ENCODE measurements at regions not wholly inside any gene's neighbourhood (a gene's known extent, or its start where the extent isn't known, plus 50 kb on each side); places are given as distances from the start of the nearest gene placed in this dataset.

GRCh38 chr5:136724161-136724560, 358.8 kb upstream of the TRPC7 start:
- H3K36me3 Mint-ChIP-seq, result no peaks in the 10 kb centered on the region
- no peak overlapping the region for H3K27ac Mint-ChIP-seq
- no peak overlapping the region for H3K4me3 Mint-ChIP-seq
- no peak for DNase-seq
- H3K4me1 Mint-ChIP-seq, result no peaks in the 10 kb centered on the region
- peaks cover 3% of the 10 kb centered on the region for H3K9me3 Mint-ChIP-seq
- no peak for ATAC-seq (ENCODE audit: low read depth)
- POLR2A ChIA-PET, result no interaction called here
- H3K27me3 Mint-ChIP-seq, result no peaks in the 10 kb centered on the region

- ATAC-seq (ENCODE audit: low read depth), result no peak
- POLR2A ChIA-PET, result no interaction called here
- no peaks in the 10 kb centered on the region for H3K4me1 Mint-ChIP-seq
- peaks cover 3% of the 10 kb centered on the region for H3K9me3 Mint-ChIP-seq
- no peaks in the 10 kb centered on the region for H3K36me3 Mint-ChIP-seq
- H3K27me3 Mint-ChIP-seq, result no peaks in the 10 kb centered on the region
- DNase-seq, result no peak
- H3K27ac Mint-ChIP-seq, result no peak overlapping the region
- H3K4me3 Mint-ChIP-seq, result no peak overlapping the region
Measured at GRCh38 chr5:136722581-136722980, 357.2 kb upstream of the TRPC7 start.

GRCh38 chr5:136722086-136722485, 356.7 kb upstream of the TRPC7 start:
- POLR2A ChIA-PET, result no interaction called here
- Mint-ChIP-seq H3K36me3 (no peaks in the 10 kb centered on the region), H3K27me3 (no peaks in the 10 kb centered on the region), H3K4me3 (no peak overlapping the region), H3K27ac (no peak overlapping the region), H3K4me1 (no peaks in the 10 kb centered on the region), H3K9me3 (peaks cover 4% of the 10 kb centered on the region)
- ATAC-seq (ENCODE audit: low read depth), result no peak
- no peak for DNase-seq

- no peak for ATAC-seq (ENCODE audit: low read depth)
- Mint-ChIP-seq H3K9me3 (peaks cover 4% of the 10 kb centered on the region), H3K27me3 (no peaks in the 10 kb centered on the region), H3K36me3 (no peaks in the 10 kb centered on the region), H3K27ac (no peak overlapping the region), H3K4me1 (no peaks in the 10 kb centered on the region), H3K4me3 (no peak overlapping the region)
- DNase-seq, result no peak
- POLR2A ChIA-PET, result no interaction called here
Measured at GRCh38 chr5:136720674-136721073, 355.3 kb upstream of the TRPC7 start.

- DNase-seq (no peak), ATAC-seq (ENCODE audit: low read depth) (no peak)
- Mint-ChIP-seq H3K4me3 (no peak overlapping the region), H3K27ac (no peak overlapping the region), H3K9me3 (peaks cover 3% of the 10 kb centered on the region), H3K36me3 (no peaks in the 10 kb centered on the region), H3K27me3 (no peaks in the 10 kb centered on the region), H3K4me1 (no peaks in the 10 kb centered on the region)
- POLR2A ChIA-PET, result no interaction called here
Measured at GRCh38 chr5:136717917-136718316, 352.6 kb upstream of the TRPC7 start.

- ATAC-seq (ENCODE audit: low read depth) (no peak), DNase-seq (no peak)
- Mint-ChIP-seq H3K4me3 (no peak overlapping the region), H3K9me3 (peaks cover 3% of the 10 kb centered on the region), H3K36me3 (no peaks in the 10 kb centered on the region), H3K4me1 (no peaks in the 10 kb centered on the region), H3K27me3 (no peaks in the 10 kb centered on the region), H3K27ac (no peak overlapping the region)
- POLR2A ChIA-PET, result no interaction called here
Measured at GRCh38 chr5:136714286-136714685, 348.9 kb upstream of the TRPC7 start.

GRCh38 chr5:136712628-136713027, 347.3 kb upstream of the TRPC7 start:
- H3K9me3 Mint-ChIP-seq, result peaks cover 3% of the 10 kb centered on the region
- DNase-seq (no peak), ATAC-seq (ENCODE audit: low read depth) (no peak)
- POLR2A ChIA-PET, result no interaction called here
- no peaks in the 10 kb centered on the region for H3K36me3 Mint-ChIP-seq
- no peak overlapping the region for H3K27ac Mint-ChIP-seq
- no peaks in the 10 kb centered on the region for H3K27me3 Mint-ChIP-seq
- no peak overlapping the region for H3K4me3 Mint-ChIP-seq
- H3K4me1 Mint-ChIP-seq, result no peaks in the 10 kb centered on the region

- H3K4me1 Mint-ChIP-seq, result no peaks in the 10 kb centered on the region
- ATAC-seq (ENCODE audit: low read depth) (no peak), DNase-seq (no peak)
- H3K4me3 Mint-ChIP-seq, result no peak overlapping the region
- H3K27me3 Mint-ChIP-seq, result no peaks in the 10 kb centered on the region
- H3K27ac Mint-ChIP-seq, result no peak overlapping the region
- no peaks in the 10 kb centered on the region for H3K36me3 Mint-ChIP-seq
- H3K9me3 Mint-ChIP-seq, result peaks cover 2% of the 10 kb centered on the region
- POLR2A ChIA-PET, result no interaction called here
Measured at GRCh38 chr5:136710834-136711233, 345.5 kb upstream of the TRPC7 start.

GRCh38 chr5:136703706-136704105, 338.4 kb upstream of the TRPC7 start:
- no peaks in the 10 kb centered on the region for H3K9me3 Mint-ChIP-seq
- no peak overlapping the region for H3K4me3 Mint-ChIP-seq
- no peaks in the 10 kb centered on the region for H3K27me3 Mint-ChIP-seq
- no peaks in the 10 kb centered on the region for H3K36me3 Mint-ChIP-seq
- POLR2A ChIA-PET, result no interaction called here
- no peak overlapping the region for H3K27ac Mint-ChIP-seq
- no peak for DNase-seq
- no peaks in the 10 kb centered on the region for H3K4me1 Mint-ChIP-seq
- no peak for ATAC-seq (ENCODE audit: low read depth)

GRCh38 chr5:136703036-136703435, 337.7 kb upstream of the TRPC7 start:
- Mint-ChIP-seq H3K27ac (no peak overlapping the region), H3K36me3 (no peaks in the 10 kb centered on the region), H3K4me1 (no peaks in the 10 kb centered on the region), H3K9me3 (no peaks in the 10 kb centered on the region), H3K27me3 (no peaks in the 10 kb centered on the region), H3K4me3 (no peak overlapping the region)
- no peak for ATAC-seq (ENCODE audit: low read depth)
- no peak for DNase-seq
- POLR2A ChIA-PET, result no interaction called here

GRCh38 chr5:136701191-136701590, 335.8 kb upstream of the TRPC7 start:
- H3K4me1 Mint-ChIP-seq, result no peaks in the 10 kb centered on the region
- H3K9me3 Mint-ChIP-seq, result no peaks in the 10 kb centered on the region
- no peaks in the 10 kb centered on the region for H3K27me3 Mint-ChIP-seq
- H3K4me3 Mint-ChIP-seq, result no peak overlapping the region
- no peak overlapping the region for H3K27ac Mint-ChIP-seq
- POLR2A ChIA-PET, result no interaction called here
- DNase-seq (no peak), ATAC-seq (ENCODE audit: low read depth) (no peak)
- H3K36me3 Mint-ChIP-seq, result no peaks in the 10 kb centered on the region

- ATAC-seq (ENCODE audit: low read depth) (no peak), DNase-seq (no peak)
- Mint-ChIP-seq H3K36me3 (no peaks in the 10 kb centered on the region), H3K27ac (no peak overlapping the region), H3K4me3 (no peak overlapping the region), H3K4me1 (no peaks in the 10 kb centered on the region), H3K27me3 (no peaks in the 10 kb centered on the region), H3K9me3 (no peaks in the 10 kb centered on the region)
- POLR2A ChIA-PET, result no interaction called here
Measured at GRCh38 chr5:136699651-136700050, 334.3 kb upstream of the TRPC7 start.

GRCh38 chr5:136698970-136699369, 333.6 kb upstream of the TRPC7 start:
- Mint-ChIP-seq H3K27ac (no peak overlapping the region), H3K4me1 (no peaks in the 10 kb centered on the region), H3K27me3 (no peaks in the 10 kb centered on the region), H3K9me3 (no peaks in the 10 kb centered on the region), H3K36me3 (no peaks in the 10 kb centered on the region), H3K4me3 (no peak overlapping the region)
- DNase-seq, result no peak
- POLR2A ChIA-PET, result no interaction called here
- ATAC-seq (ENCODE audit: low read depth), result no peak

GRCh38 chr5:136694258-136694657, 328.9 kb upstream of the TRPC7 start:
- no peak for ATAC-seq (ENCODE audit: low read depth)
- Mint-ChIP-seq H3K27ac (no peak overlapping the region), H3K27me3 (peaks cover 2% of the 10 kb centered on the region), H3K36me3 (no peaks in the 10 kb centered on the region), H3K9me3 (no peaks in the 10 kb centered on the region), H3K4me1 (no peaks in the 10 kb centered on the region), H3K4me3 (no peak overlapping the region)
- POLR2A ChIA-PET, result no interaction called here
- DNase-seq, result no peak

GRCh38 chr5:136689552-136689951, 324.2 kb upstream of the TRPC7 start:
- no peaks in the 10 kb centered on the region for H3K4me1 Mint-ChIP-seq
- no peak overlapping the region for H3K27ac Mint-ChIP-seq
- no peaks in the 10 kb centered on the region for H3K36me3 Mint-ChIP-seq
- H3K27me3 Mint-ChIP-seq, result peaks cover 2% of the 10 kb centered on the region
- H3K4me3 Mint-ChIP-seq, result no peak overlapping the region
- H3K9me3 Mint-ChIP-seq, result peaks cover 2% of the 10 kb centered on the region
- ATAC-seq (ENCODE audit: low read depth) (no peak), DNase-seq (no peak)
- POLR2A ChIA-PET, result no interaction called here
